WERI-Rb-1 (cell line): ENCODE measurements at regions not wholly inside any gene's neighbourhood (a gene's known extent, or its start where the extent isn't known, plus 50 kb on each side); places are given as distances from the start of the nearest gene placed in this dataset.

Experiments used
- DNase-seq: peaks from one replicate; pipeline ENCODE4 v3.0.0-alpha.2; 2020
- H3K27ac ChIP-seq: fragments of 250-450 bp; sonication (Bioruptor Pico); 2 replicates; pipeline ENCODE4 v1.5.1; 2020; ENCODE audit warnings: mild to moderate bottlenecking, moderate library complexity
- H3K27me3 ChIP-seq: fragments of 250-450 bp; sonication (Bioruptor Pico); 2 replicates; pipeline ENCODE4 v1.5.1; 2021; ENCODE audit warnings: mild to moderate bottlenecking, low read depth, moderate library complexity; ENCODE audit not compliant: insufficient read depth, severe bottlenecking
- H3K36me3 ChIP-seq: fragments of 250-450 bp; sonication (Bioruptor Pico); 2 replicates; pipeline ENCODE4 v1.5.1; 2020; ENCODE audit warnings: mild to moderate bottlenecking, moderate library complexity
- H3K4me3 ChIP-seq: 2 replicates; pipeline ENCODE4 v1.5.1; 2011; ENCODE audit warnings: low read depth, mild to moderate bottlenecking, control low read depth, low read length
- H3K9me3 ChIP-seq: fragments of 250-450 bp; sonication (Bioruptor Pico); 2 replicates; pipeline ENCODE4 v1.5.1; 2021; ENCODE audit warnings: mild to moderate bottlenecking, moderate library complexity; ENCODE audit not compliant: severe bottlenecking
- TF ChIP-seq, protein P1 (sequence below): IDR thresholded peaks from 2 replicates; pipeline ENCODE4 v1.5.1; 2011; ENCODE audit warnings: low read depth, mild to moderate bottlenecking, control low read depth, inconsistent platforms, low read length

DNA sequence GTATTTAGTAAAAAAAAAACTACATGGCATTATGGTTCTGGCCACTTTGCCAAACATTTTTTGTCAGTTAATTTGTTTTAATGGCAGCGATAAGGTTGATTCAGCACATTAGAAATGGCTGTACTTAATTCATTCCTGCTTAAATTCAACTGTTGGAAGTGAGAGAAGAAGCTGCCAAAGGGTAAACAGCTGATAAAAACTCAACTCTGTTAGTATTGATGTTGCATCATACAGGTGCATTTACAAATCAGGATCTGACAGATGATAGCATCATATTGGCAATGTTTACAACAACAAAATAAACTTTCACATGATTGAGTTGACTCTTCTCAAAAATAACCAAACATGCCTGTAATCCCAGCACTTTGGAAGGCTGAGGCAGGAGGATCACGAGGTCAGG, 444.3 kb downstream of the IPMK start:
- Histone ChIP-seq H3K9me3 (no peaks in the 10 kb centered on the region), H3K27ac (no peak overlapping the region), H3K27me3 (no peaks in the 10 kb centered on the region), H3K4me3 (no peak overlapping the region), H3K36me3 (no peaks in the 10 kb centered on the region)
- TF ChIP-seq, protein P1, sequence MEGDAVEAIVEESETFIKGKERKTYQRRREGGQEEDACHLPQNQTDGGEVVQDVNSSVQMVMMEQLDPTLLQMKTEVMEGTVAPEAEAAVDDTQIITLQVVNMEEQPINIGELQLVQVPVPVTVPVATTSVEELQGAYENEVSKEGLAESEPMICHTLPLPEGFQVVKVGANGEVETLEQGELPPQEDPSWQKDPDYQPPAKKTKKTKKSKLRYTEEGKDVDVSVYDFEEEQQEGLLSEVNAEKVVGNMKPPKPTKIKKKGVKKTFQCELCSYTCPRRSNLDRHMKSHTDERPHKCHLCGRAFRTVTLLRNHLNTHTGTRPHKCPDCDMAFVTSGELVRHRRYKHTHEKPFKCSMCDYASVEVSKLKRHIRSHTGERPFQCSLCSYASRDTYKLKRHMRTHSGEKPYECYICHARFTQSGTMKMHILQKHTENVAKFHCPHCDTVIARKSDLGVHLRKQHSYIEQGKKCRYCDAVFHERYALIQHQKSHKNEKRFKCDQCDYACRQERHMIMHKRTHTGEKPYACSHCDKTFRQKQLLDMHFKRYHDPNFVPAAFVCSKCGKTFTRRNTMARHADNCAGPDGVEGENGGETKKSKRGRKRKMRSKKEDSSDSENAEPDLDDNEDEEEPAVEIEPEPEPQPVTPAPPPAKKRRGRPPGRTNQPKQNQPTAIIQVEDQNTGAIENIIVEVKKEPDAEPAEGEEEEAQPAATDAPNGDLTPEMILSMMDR: no peak
- DNase-seq: no peak

DNA sequence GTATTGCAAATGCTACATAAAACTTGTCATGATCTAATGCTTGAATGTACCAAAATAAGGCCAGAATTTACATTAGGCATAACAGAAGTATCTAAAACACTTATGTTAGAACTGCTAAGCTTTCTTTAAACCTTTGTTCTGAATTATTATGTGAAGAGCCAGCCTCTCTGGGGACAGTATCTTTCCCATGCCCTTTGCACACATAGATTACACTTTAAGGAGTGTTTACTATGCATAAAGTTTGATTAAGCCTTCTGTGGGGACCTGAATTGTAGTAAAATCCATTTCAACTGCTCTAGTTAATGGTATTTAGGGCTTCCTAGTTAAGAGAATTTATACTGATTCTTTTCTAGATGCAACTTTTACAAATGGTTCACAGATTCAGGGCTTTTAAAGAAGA, 444.7 kb downstream of the IPMK start:
- no peaks in the 10 kb centered on the region for H3K27me3 ChIP-seq
- no peaks in the 10 kb centered on the region for H3K36me3 ChIP-seq
- TF ChIP-seq, protein P1: no peak
- no peaks in the 10 kb centered on the region for H3K9me3 ChIP-seq
- no peak for DNase-seq
- no peak overlapping the region for H3K4me3 ChIP-seq
- no peak overlapping the region for H3K27ac ChIP-seq

GRCh38 chr10:57818522-57818921, 449.2 kb downstream of the IPMK start:
- no peak for DNase-seq
- no peak overlapping the region for H3K27ac ChIP-seq
- no peak overlapping the region for H3K4me3 ChIP-seq
- no peaks in the 10 kb centered on the region for H3K36me3 ChIP-seq
- H3K9me3 ChIP-seq: no peaks in the 10 kb centered on the region
- TF ChIP-seq, protein P1: no peak
- H3K27me3 ChIP-seq: no peaks in the 10 kb centered on the region

DNA sequence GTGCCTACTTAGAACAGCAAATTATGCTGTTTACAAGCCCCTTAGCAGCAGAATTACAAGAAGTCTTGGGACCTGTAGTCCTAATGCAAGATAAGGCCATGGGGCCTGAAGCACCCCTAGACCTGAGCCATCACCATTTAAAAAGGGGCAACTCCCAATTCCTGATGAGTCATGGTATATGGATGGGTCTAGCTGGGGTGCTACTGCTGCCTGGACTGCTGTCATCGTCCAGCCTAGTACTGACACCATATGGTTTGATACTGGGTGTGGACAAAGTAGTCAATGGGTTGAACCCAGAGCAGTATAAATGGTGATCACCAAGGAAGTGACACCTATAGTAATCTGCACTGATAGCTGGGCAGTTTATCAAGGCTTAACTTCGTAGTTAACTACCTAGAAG, 450.0 kb downstream of the IPMK start:
- no peaks in the 10 kb centered on the region for H3K9me3 ChIP-seq

DNA sequence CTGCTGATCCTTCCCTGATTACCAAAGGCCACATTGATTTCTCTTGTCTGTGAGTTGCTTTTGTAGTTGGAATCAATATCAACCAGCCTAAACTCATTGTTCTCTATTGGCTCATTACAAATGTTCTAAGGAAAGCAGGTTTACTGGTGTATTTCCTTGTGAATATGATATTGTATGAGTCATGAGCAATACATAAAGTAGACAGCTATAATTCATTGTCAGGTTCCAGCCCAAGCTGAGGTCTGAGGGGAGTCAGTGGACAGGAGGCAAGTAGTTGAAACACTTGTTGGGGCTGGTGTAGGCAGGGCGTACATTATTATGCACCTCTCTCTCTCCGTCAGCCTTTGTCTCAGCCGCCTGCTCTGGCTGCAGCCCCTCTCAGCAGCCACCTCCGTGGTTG, 451.7 kb downstream of the IPMK start:
- Histone ChIP-seq H3K27me3 (no peaks in the 10 kb centered on the region), H3K27ac (no peak overlapping the region), H3K4me3 (no peak overlapping the region), H3K36me3 (no peaks in the 10 kb centered on the region), H3K9me3 (no peaks in the 10 kb centered on the region)
- TF ChIP-seq, protein P1: no peak
- no peak for DNase-seq

More for the DNA sequence above, 450.0 kb downstream of the IPMK start:
- TF ChIP-seq, protein P1: no peak
- H3K27ac ChIP-seq: no peak overlapping the region
- H3K27me3 ChIP-seq: no peaks in the 10 kb centered on the region
- H3K4me3 ChIP-seq: no peak overlapping the region
- DNase-seq: no peak
- H3K36me3 ChIP-seq: no peaks in the 10 kb centered on the region

- Histone ChIP-seq H3K27me3 (no peaks in the 10 kb centered on the region), H3K9me3 (peaks cover 3% of the 10 kb centered on the region), H3K4me3 (no peak overlapping the region), H3K36me3 (no peaks in the 10 kb centered on the region), H3K27ac (no peak overlapping the region)
- DNase-seq: no peak
- TF ChIP-seq, protein P1: no peak
Observed at GRCh38 chr10:57809961-57810360, 457.7 kb downstream of the IPMK start.
